MM.1S (cell line): ENCODE measurements at regions not wholly inside any gene's neighbourhood (a gene's known extent, or its start where the extent isn't known, plus 50 kb on each side); places are given as distances from the start of the nearest gene placed in this dataset.

Source experiments
- CTCF ChIP-seq: fragments of 300-600 bp; sonication (generic); IDR thresholded peaks from 2 replicates; pipeline ENCODE4 v1.5.1; 2016; ENCODE audit warnings: antibody characterized with exemption, low read length, mixed read lengths
- EZH2 ChIP-seq: fragments of 300-600 bp; sonication (generic); optimal IDR thresholded peaks from 2 replicates; pipeline ENCODE3; 2017; ENCODE audit warnings: low read depth, mild to moderate bottlenecking, antibody characterized with exemption, low read length, mixed read lengths
- EZH2phosphoT487 ChIP-seq: fragments of 300-600 bp; sonication (generic); IDR thresholded peaks from 2 replicates; pipeline ENCODE4 v1.6.1; 2018; ENCODE audit warnings: antibody characterized with exemption, low read length

DNA sequence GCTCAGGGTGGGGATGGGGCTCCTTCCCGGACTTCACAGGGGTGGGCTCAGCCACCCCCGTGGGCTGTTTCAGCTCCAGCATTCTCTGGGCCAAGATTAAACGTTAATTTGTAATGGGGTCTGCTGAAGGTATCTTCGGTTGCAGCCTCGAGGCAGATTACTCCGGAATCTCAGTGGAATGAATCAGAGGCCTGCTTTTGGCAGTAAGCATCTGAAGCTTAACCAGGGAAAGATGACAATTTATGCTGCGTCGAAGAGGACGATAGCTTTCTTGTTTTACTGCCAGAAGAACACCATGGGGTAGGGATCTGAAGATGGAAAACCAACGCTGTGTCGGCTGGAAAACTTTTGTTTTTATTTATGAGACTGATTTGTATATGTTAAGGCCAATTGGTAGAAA, 129.2 kb upstream of the MSX1 start:
- no peak for TF ChIP-seq CTCF
- TF ChIP-seq EZH2phosphoT487: no peak
- no peak for TF ChIP-seq EZH2
